ENCODE measurements at regions not wholly inside any gene's neighbourhood (a gene's known extent, or its start where the extent isn't known, plus 50 kb on each side); places are given as distances from the start of the nearest gene placed in this dataset.

DNA sequence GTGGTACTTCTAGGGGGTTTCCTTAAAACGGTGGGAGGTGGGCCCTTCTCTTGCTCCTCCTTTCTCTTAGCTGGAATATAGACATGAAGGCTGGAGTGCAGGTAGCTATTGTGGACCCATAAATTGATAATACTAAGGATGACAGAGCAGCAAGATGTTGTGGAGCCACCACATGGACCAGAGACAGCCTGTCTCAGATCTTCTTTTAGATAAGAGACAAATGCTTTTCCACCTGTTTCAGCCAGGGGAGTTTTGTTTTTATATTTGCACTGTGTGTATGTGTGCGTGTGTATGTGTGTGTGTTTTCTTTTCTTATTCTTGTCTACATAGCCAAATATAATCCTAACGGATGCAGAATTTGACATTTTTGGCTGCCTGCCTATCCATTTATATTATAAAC lies 62.9 kb upstream of the HIF1A start:
- ChIA-PET POLR2A (interaction anchor here (0.9 kb wide), 1 partner anchor 16 kb away, joined by 3 read pairs; no protein-coding TSS in a partner anchor), CTCF (no interaction called here)
- no peak for ATAC-seq
- Histone ChIP-seq H3K27me3 (ENCODE audit: control insufficient read depth in 2 of 2, insufficient read depth in 2 of 2, low read length in 2 of 2) (no peaks in the 10 kb centered on the region), H3K36me3 (ENCODE audit: control insufficient read depth in 2 of 3, insufficient read depth in 3 of 3, low read length in 3 of 3) (no peaks in the 10 kb centered on the region), H3K9me3 (ENCODE audit: control insufficient read depth in 2 of 3, low read length in 3 of 3) (no peaks in the 10 kb centered on the region), H3K4me3 (ENCODE audit: low read length) (no peak overlapping the region), H3K4me1 (ENCODE audit: control insufficient read depth in 2 of 2, insufficient read depth in 2 of 2, low read length in 2 of 2) (no peaks in the 10 kb centered on the region), H3K27ac (ENCODE audit: low read depth, low read length) (no peak overlapping the region)
- Mint-ChIP-seq H3K27me3 (no peaks in the 10 kb centered on the region), H3K27ac (peak overlapping the region in 1 of 9 donors; percentile 28), H3K9me3 (peaks cover 0 to 14% (median 0%) of the 10 kb centered on the region in 11 donors), H3K36me3 (peaks cover 0 to 19% (median 0%) of the 10 kb centered on the region in 5 donors), H3K4me3 (no peak overlapping the region), H3K4me1 (peaks cover 0 to 20% (median 0%) of the 10 kb centered on the region in 7 donors)
- intact Hi-C loops (cut with micrococcal nuclease) = loop anchor here in 1 of 2 donors (5.0 kb wide), 1 partner anchor 35 kb away; no protein-coding TSS in a partner anchor
- no peak for DNase-seq

DNA sequence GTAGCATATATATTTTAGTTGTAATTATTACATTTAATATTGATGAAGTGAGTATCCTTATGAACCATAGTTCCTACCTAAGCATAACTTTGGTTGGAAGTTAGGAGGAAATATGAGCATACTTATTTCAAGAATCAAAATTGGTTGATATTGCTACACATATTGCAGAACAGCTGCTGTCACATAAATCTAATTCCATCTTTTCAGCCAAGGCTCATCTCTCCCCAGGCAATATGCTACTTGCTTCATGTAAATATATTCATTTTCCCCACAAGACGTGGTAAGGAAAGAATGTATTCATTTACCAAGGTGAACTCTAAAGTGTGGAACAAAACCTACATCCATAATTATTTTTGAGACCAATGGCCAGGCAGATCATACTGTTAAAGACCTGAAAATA lies 62.5 kb upstream of the HIF1A start:
- Mint-ChIP-seq H3K4me1 (peaks cover 0 to 18% (median under 1%) of the 10 kb centered on the region in 7 donors), H3K27me3 (no peaks in the 10 kb centered on the region), H3K9me3 (peaks cover 0 to 14% (median 0%) of the 10 kb centered on the region in 11 donors), H3K27ac (no peak overlapping the region), H3K36me3 (peaks cover 0 to 17% (median 0%) of the 10 kb centered on the region in 5 donors), H3K4me3 (no peak overlapping the region)
- CTCF ChIA-PET = no interaction called here
- no peak overlapping the region for H3K27ac ChIP-seq (ENCODE audit: low read depth, low read length)
- H3K36me3 ChIP-seq (ENCODE audit: control insufficient read depth in 2 of 3, insufficient read depth in 3 of 3, low read length in 3 of 3) = no peaks in the 10 kb centered on the region
- no peaks in the 10 kb centered on the region for H3K27me3 ChIP-seq (ENCODE audit: control insufficient read depth in 2 of 2, insufficient read depth in 2 of 2, low read length in 2 of 2)
- POLR2A ChIA-PET = interaction anchor here (0.6 kb wide), 1 partner anchor 17 kb away, joined by 3 read pairs; no protein-coding TSS in a partner anchor
- no peaks in the 10 kb centered on the region for H3K4me1 ChIP-seq (ENCODE audit: control insufficient read depth in 2 of 2, insufficient read depth in 2 of 2, low read length in 2 of 2)
- DNase-seq (no peak), ATAC-seq (no peak)
- intact Hi-C loops (cut with micrococcal nuclease) = loop anchor here in 1 of 2 donors (5.0 kb wide), 1 partner anchor 36 kb away; no protein-coding TSS in a partner anchor
- H3K9me3 ChIP-seq (ENCODE audit: control insufficient read depth in 2 of 3, low read length in 3 of 3) = no peaks in the 10 kb centered on the region
- H3K4me3 ChIP-seq (ENCODE audit: low read length) = no peak overlapping the region

DNA sequence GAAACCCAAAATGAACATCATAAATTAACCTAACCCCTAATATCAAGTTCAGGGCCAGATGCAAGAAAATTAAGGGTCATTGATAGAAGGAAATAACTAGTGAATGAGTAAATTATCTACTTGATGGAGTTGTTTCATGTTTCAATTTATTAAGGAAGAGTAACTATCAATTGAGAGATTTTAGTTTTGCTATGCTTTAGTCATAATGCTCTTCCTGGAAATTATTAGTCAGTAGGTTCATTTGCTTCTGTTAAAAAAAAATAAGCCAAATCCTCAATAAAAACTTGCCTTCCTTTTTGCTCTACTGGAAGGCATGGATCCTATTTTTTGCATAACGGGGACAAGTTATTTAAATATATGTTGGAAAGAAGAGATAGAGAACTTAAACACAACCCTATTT lies 59.0 kb upstream of the HIF1A start:
- no peaks in the 10 kb centered on the region for H3K27me3 ChIP-seq (ENCODE audit: control insufficient read depth in 2 of 2, insufficient read depth in 2 of 2, low read length in 2 of 2)
- Mint-ChIP-seq H3K27ac (no peak overlapping the region), H3K27me3 (no peaks in the 10 kb centered on the region), H3K9me3 (peaks cover 0 to 12% (median 0%) of the 10 kb centered on the region in 11 donors), H3K4me1 (peaks cover 0 to 19% (median 0%) of the 10 kb centered on the region in 7 donors), H3K36me3 (peaks cover 0 to 12% (median 0%) of the 10 kb centered on the region in 5 donors), H3K4me3 (no peak overlapping the region)
- no peaks in the 10 kb centered on the region for H3K9me3 ChIP-seq (ENCODE audit: control insufficient read depth in 2 of 3, low read length in 3 of 3)
- H3K4me3 ChIP-seq (ENCODE audit: low read length) = no peak overlapping the region
- no peaks in the 10 kb centered on the region for H3K36me3 ChIP-seq (ENCODE audit: control insufficient read depth in 2 of 3, insufficient read depth in 3 of 3, low read length in 3 of 3)
- H3K27ac ChIP-seq (ENCODE audit: low read depth, low read length) = no peak overlapping the region
- ChIA-PET POLR2A (no interaction called here), CTCF (no interaction called here)
- H3K4me1 ChIP-seq (ENCODE audit: control insufficient read depth in 2 of 2, insufficient read depth in 2 of 2, low read length in 2 of 2) = no peaks in the 10 kb centered on the region
- no peak for DNase-seq
- intact Hi-C loops (cut with micrococcal nuclease) = no loop called here
- no peak for ATAC-seq

DNA sequence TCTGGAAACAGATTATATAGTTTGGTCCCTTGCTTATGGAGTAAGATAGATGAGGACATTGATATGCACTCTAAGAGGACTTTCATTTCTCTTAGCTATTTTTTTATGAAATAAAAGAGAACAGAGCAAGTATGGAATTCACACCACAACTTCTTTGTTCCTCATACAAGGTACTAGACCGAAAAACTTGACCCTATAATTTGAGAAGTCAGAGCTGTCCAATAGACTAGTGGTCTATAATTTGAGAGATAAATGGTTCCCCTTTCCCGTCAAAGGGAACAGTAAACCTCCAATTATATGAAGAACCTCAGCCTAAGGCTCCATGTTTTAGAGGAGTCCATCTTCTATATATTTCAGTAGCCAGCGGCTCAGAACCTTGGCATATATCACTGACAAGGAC lies 58.5 kb upstream of the HIF1A start:
- no peaks in the 10 kb centered on the region for H3K36me3 ChIP-seq (ENCODE audit: control insufficient read depth in 2 of 3, insufficient read depth in 3 of 3, low read length in 3 of 3)
- DNase-seq = no peak
- H3K4me3 ChIP-seq (ENCODE audit: low read length) = no peak overlapping the region
- H3K27me3 Mint-ChIP-seq = no peaks in the 10 kb centered on the region
- H3K27ac Mint-ChIP-seq = no peak overlapping the region
- ChIA-PET POLR2A (no interaction called here), CTCF (no interaction called here)
- no peak for ATAC-seq
- peaks cover 0 to 21% (median 2%) of the 10 kb centered on the region in 7 donors for H3K4me1 Mint-ChIP-seq
- peaks cover 0 to 12% (median 0%) of the 10 kb centered on the region in 5 donors for H3K36me3 Mint-ChIP-seq
- no peaks in the 10 kb centered on the region for H3K27me3 ChIP-seq (ENCODE audit: control insufficient read depth in 2 of 2, insufficient read depth in 2 of 2, low read length in 2 of 2)
- H3K9me3 ChIP-seq (ENCODE audit: control insufficient read depth in 2 of 3, low read length in 3 of 3) = no peaks in the 10 kb centered on the region
- intact Hi-C loops (cut with micrococcal nuclease) = no loop called here
- no peak overlapping the region for H3K4me3 Mint-ChIP-seq
- H3K27ac ChIP-seq (ENCODE audit: low read depth, low read length) = no peak overlapping the region
- H3K4me1 ChIP-seq (ENCODE audit: control insufficient read depth in 2 of 2, insufficient read depth in 2 of 2, low read length in 2 of 2) = no peaks in the 10 kb centered on the region
- peaks cover 0 to 12% (median 0%) of the 10 kb centered on the region in 11 donors for H3K9me3 Mint-ChIP-seq

DNA sequence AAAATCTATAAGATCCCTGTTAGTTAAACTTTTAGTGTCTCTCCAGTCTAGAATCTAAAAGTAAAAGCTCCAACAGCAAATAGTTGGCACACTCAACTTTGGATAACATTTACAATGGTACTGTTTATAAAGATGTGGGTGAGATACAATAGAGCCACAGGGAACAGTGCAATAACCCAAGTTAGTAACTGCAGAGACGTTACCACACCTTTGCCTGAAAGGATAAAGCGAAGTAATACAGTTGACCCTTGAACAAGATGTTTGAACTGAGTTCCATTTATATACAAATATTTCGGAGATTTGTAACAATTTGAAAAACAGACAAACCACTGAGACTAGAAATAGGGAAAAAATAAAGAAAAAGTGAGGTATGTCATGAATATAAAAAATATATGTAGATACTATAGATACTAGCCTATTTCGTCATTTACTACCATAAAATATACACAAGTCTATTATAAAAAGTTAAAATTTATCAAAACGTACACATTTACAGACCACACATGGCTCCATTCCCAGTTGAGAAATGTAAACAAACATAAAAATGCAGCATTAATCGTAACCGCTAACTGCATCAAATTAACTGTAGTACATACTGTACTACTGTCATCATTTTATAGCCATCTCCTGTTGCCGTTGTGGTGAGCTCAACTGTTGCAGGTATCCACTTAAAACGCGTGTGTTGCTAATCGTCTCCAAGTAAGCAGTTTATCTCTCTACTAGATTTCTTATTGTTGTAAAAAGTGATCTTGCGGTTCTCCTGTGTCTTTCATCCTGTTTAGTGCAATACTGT lies 56.5 kb upstream of the HIF1A start:
- Mint-ChIP-seq H3K36me3 (peaks cover 0 to 14% (median 0%) of the 10 kb centered on the region in 5 donors), H3K27me3 (peaks cover 0 to 2% (median 0%) of the 10 kb centered on the region in 5 donors), H3K4me1 (peaks cover 4 to 21% (median 7%) of the 10 kb centered on the region in 7 donors), H3K9me3 (peaks cover 0 to 16% (median 0%) of the 10 kb centered on the region in 11 donors), H3K4me3 (no peak overlapping the region), H3K27ac (peak overlapping the region in 1 of 9 donors; percentile 71)
- POLR2A ChIA-PET = no interaction called here
- DNase-seq = no peak
- Histone ChIP-seq H3K4me1 (ENCODE audit: control insufficient read depth in 2 of 2, insufficient read depth in 2 of 2, low read length in 2 of 2) (no peaks in the 10 kb centered on the region), H3K36me3 (ENCODE audit: control insufficient read depth in 2 of 3, insufficient read depth in 3 of 3, low read length in 3 of 3) (no peaks in the 10 kb centered on the region), H3K4me3 (ENCODE audit: low read length) (no peak overlapping the region), H3K9me3 (ENCODE audit: control insufficient read depth in 2 of 3, low read length in 3 of 3) (no peaks in the 10 kb centered on the region), H3K27me3 (ENCODE audit: control insufficient read depth in 2 of 2, insufficient read depth in 2 of 2, low read length in 2 of 2) (no peaks in the 10 kb centered on the region), H3K27ac (ENCODE audit: low read depth, low read length) (no peak overlapping the region)
- CTCF ChIA-PET = no interaction called here
- ATAC-seq = no peak
- intact Hi-C loops (cut with micrococcal nuclease) = no loop called here

DNA sequence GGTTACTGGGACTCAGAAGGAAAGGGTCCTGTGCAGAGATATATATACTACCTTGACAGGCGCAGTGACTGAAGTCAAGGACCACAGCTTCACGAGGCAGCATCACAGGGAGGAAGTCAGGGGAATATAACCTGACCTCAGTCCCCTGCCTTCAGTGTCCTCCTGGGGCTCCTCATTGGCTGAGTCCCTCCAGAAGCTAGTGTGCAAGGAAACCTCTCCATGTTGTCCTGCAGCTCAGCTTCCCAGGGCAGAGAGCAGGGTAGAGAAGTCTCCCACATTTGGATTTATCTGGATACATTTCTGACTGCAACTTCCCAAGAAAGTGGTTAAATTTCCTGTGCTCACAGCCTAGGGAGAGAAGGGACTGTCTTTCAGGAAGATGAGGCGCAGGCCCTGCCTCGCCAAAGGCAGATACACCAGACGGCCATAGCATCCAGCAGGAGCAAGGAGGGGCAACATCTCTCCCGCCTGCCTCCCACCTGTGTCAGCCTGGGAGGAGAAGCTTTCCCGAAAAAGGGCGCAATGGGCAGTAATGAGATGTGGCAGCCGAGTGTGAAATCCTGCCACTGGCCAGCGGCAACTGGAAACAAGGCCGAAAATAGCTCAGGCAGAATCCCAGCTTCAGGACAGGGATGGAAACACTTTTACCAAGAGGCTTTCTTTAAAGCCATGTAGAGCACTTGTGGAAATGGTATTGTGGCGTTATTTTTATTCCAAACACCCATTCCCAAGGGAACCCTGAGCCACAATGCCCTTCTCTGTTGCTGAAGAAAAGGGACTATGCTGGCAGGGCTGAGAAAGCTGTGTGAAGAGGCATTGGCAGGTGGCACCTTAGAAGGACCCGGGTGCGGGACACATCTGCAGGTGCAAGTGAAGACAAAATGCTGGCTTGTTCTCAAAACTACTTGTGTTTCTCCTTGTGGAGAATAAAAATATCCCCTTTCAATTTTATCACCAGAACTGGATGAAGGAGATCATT lies 54.9 kb upstream of the HIF1A start:
- CTCF ChIA-PET = interaction anchor here (0.6 kb wide), 1 partner anchor 1020 kb away, joined by 3 read pairs; no protein-coding TSS in a partner anchor
- Mint-ChIP-seq H3K4me3 (no peak overlapping the region), H3K36me3 (peaks cover 0 to 11% (median 0%) of the 10 kb centered on the region in 5 donors), H3K9me3 (peaks cover 0 to 14% (median 0%) of the 10 kb centered on the region in 11 donors), H3K27me3 (peaks cover 0 to 2% (median 0%) of the 10 kb centered on the region in 5 donors), H3K27ac (no peak overlapping the region), H3K4me1 (peaks cover 9 to 31% (median 15%) of the 10 kb centered on the region in 7 donors)
- Histone ChIP-seq H3K4me1 (ENCODE audit: control insufficient read depth in 2 of 2, insufficient read depth in 2 of 2, low read length in 2 of 2) (no peaks in the 10 kb centered on the region), H3K4me3 (ENCODE audit: low read length) (no peak overlapping the region), H3K27ac (ENCODE audit: low read depth, low read length) (no peak overlapping the region), H3K27me3 (ENCODE audit: control insufficient read depth in 2 of 2, insufficient read depth in 2 of 2, low read length in 2 of 2) (no peaks in the 10 kb centered on the region), H3K36me3 (ENCODE audit: control insufficient read depth in 2 of 3, insufficient read depth in 3 of 3, low read length in 3 of 3) (no peaks in the 10 kb centered on the region), H3K9me3 (ENCODE audit: control insufficient read depth in 2 of 3, low read length in 3 of 3) (no peaks in the 10 kb centered on the region)
- intact Hi-C loops (cut with micrococcal nuclease) = no loop called here
- ATAC-seq = no peak
- POLR2A ChIA-PET = no interaction called here
- no peak for DNase-seq
